AG09309 (cell line): ENCODE measurements at regions not wholly inside any gene's neighbourhood (a gene's known extent, or its start where the extent isn't known, plus 50 kb on each side); places are given as distances from the start of the nearest gene placed in this dataset.
"Not testable (repeated sequence)": the region's sequence is repeated elsewhere in the genome, so short reads cannot be mapped to it uniquely, and the experiment has no call there.

Source experiments
- DNase-seq: peaks from one replicate; pipeline ENCODE4 v3.0.0-alpha.2; 2010; ENCODE audit warnings: low read depth
- H3K4me3 ChIP-seq: 2 replicates; pipeline ENCODE4 v1.5.1; 2011; ENCODE audit warnings: mild to moderate bottlenecking, low read depth, low read length, moderate library complexity; ENCODE audit not compliant: control insufficient read depth
- TF ChIP-seq, protein P1 (sequence below): IDR thresholded peaks from 2 replicates; pipeline ENCODE4 v1.5.1; 2011; ENCODE audit warnings: mild to moderate bottlenecking, low read depth, low read length, inconsistent platforms; ENCODE audit not compliant: insufficient read depth, control insufficient read depth; ENCODE audit errors: missing control alignments

DNA sequence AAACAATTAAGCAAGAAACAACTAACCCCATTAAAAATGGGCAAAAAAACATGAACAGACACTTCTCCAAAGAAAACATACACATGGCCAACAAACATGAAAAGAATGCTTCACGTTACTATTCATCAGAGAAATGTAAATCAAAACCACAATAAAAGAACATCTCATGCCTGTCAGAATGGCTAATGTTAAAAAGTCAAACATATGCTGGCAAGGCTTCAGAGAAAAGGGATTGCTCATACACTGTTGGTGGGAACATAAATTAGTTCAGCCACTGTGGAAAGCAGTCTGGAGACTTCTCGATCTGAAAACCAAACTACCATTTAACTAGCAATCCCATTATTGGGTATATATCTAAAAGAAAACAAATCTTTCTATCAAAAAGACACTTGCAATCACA is 217.5 kb downstream of the TINAG start:
- TF ChIP-seq, protein P1, sequence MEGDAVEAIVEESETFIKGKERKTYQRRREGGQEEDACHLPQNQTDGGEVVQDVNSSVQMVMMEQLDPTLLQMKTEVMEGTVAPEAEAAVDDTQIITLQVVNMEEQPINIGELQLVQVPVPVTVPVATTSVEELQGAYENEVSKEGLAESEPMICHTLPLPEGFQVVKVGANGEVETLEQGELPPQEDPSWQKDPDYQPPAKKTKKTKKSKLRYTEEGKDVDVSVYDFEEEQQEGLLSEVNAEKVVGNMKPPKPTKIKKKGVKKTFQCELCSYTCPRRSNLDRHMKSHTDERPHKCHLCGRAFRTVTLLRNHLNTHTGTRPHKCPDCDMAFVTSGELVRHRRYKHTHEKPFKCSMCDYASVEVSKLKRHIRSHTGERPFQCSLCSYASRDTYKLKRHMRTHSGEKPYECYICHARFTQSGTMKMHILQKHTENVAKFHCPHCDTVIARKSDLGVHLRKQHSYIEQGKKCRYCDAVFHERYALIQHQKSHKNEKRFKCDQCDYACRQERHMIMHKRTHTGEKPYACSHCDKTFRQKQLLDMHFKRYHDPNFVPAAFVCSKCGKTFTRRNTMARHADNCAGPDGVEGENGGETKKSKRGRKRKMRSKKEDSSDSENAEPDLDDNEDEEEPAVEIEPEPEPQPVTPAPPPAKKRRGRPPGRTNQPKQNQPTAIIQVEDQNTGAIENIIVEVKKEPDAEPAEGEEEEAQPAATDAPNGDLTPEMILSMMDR, result no peak
- DNase-seq, result no peak
- no peak overlapping the region for H3K4me3 ChIP-seq

- TF ChIP-seq, protein P1, result no peak
- no peak overlapping the region for H3K4me3 ChIP-seq
- no peak for DNase-seq
Measured at GRCh38 chr6:54533567-54533966, 225.3 kb downstream of the TINAG start.

DNA sequence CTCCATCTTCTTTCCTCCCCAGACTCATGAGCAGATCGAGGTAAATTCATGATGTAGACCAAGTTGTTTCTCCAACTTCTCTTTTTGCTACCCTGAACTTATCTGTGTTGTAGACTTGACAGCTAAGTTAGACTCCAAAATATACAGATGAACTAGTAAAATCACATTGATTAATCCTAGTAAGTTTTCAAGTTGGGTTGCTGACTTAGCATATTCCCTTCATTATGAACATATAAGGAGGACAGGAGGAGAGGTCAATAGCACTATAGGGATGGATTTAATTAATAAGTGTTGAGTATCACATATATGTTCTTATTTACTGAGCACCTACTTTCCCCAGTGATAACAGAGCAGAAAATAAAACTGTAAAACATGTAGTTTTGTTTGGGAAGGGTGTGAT is 227.3 kb downstream of the TINAG start:
- TF ChIP-seq, protein P1, result no peak
- no peak for DNase-seq
- H3K4me3 ChIP-seq, result no peak overlapping the region

DNA sequence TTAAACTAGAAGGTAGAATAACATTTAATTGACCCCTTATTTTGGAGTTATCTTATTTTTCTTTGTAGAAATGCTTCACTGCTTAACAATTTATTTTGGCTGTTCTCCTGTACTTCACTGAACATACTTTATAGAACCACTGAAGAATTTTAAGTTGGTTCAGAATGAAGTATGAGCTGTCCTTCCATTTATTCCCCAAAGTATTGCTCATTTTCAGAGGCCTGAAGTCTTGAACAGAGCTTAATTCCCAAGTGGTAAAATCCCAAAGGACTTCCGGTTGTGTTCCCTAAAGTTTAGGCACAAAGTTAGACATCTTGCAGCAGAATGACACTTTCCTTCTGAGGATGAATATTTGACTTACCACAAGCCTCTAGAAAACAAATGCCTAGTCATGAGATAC is 233.3 kb downstream of the TINAG start:
- no peak overlapping the region for H3K4me3 ChIP-seq
- DNase-seq, result no peak
- TF ChIP-seq, protein P1, result no peak

DNA sequence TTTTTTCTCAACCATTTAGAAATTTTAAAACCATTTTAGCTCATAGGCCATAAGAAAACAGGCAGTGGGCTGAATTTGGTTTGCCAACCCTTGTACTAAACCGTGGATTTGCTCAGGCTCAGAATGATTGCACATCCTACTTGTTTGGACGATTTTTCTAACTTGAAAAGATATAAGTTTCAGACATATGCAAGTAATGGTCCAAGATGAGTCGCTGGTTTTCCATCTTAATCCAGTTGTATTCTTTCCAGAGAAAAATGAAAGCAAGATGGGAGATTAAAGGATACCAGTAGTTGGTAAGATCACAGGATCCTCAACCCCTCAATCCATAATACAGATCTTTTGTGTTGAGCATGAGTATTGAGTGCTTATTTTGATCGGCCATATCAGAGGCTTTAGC is 250.9 kb downstream of the TINAG start:
- no peak for DNase-seq
- TF ChIP-seq, protein P1, result no peak
- no peak overlapping the region for H3K4me3 ChIP-seq

GRCh38 chr6:54564188-54564587 is 255.9 kb downstream of the TINAG start:
- not testable (repeated sequence) for DNase-seq, H3K4me3 ChIP-seq

- TF ChIP-seq, protein P1, result no peak
- DNase-seq, result no peak
Measured at GRCh38 chr6:54574671-54575070, 266.4 kb downstream of the TINAG start.

More at GRCh38 chr6:54574671-54575070, 266.4 kb downstream of the TINAG start:
- no peak overlapping the region for H3K4me3 ChIP-seq
